ENCODE measurements at regions not wholly inside any gene's neighbourhood (a gene's known extent, or its start where the extent isn't known, plus 50 kb on each side); places are given as distances from the start of the nearest gene placed in this dataset.

- H3K79me2 ChIP-seq (ENCODE audit: control insufficient read depth, insufficient read depth, low read length, poor library complexity), result no peaks in the 10 kb centered on the region
- no peak overlapping the region for H4K8ac ChIP-seq (ENCODE audit: low read depth, low read length)
- H3K27me3 ChIP-seq (ENCODE audit: insufficient read depth, low read length), result no peaks in the 10 kb centered on the region
- DNase-seq, result no peak
- H4K12ac ChIP-seq (ENCODE audit: low read depth, low read length), result no peak overlapping the region
- H3K9me3 ChIP-seq (ENCODE audit: insufficient read depth, low read depth, low read length), result no peaks in the 10 kb centered on the region
- H3K9ac ChIP-seq (ENCODE audit: low read length), result no peak overlapping the region
- no peak overlapping the region for H3K4ac ChIP-seq (ENCODE audit: low read depth, low read length)
- H3K79me1 ChIP-seq (ENCODE audit: low read length), result no peaks in the 10 kb centered on the region
- WGBS (ENCODE audit: extremely low coverage, insufficient coverage, insufficient read length), result no CpG with 5 or more reads among the region's 1 CpG
- no peak overlapping the region for H2BK5ac ChIP-seq (ENCODE audit: low read depth, low read length, poor library complexity)
- no peaks in the 10 kb centered on the region for H3K36me3 ChIP-seq (ENCODE audit: control insufficient read depth in 1 of 2, insufficient read depth in 2 of 2, low read length in 2 of 2)
- H3K4me1 ChIP-seq (ENCODE audit: control insufficient read depth in 1 of 2, insufficient read depth in 2 of 2, low read length in 2 of 2), result no peaks in the 10 kb centered on the region
- no peak overlapping the region for H3K23ac ChIP-seq (ENCODE audit: low read length)
- H3K4me2 ChIP-seq (ENCODE audit: low read length), result no peak overlapping the region
- H3K14ac ChIP-seq (ENCODE audit: low read length), result no peak overlapping the region
- no peak overlapping the region for H2BK12ac ChIP-seq (ENCODE audit: low read length)
- no peak overlapping the region for H2AK5ac ChIP-seq (ENCODE audit: low read length)
- H3K27ac ChIP-seq (ENCODE audit: low read depth, low read length), result no peak overlapping the region
- H3K18ac ChIP-seq (ENCODE audit: low read length), result no peak overlapping the region
- H2AFZ ChIP-seq (ENCODE audit: insufficient read depth, low read length, poor library complexity), result no peak overlapping the region
- H3K4me3 ChIP-seq (ENCODE audit: low read depth, low read length), result no peak overlapping the region
- H4K91ac ChIP-seq (ENCODE audit: low read depth, low read length), result no peak overlapping the region
- no peak overlapping the region for H2BK120ac ChIP-seq (ENCODE audit: insufficient read depth, low read length, poor library complexity)
Observed at GRCh38 chr10:10149899-10150298, 867.8 kb upstream of the CELF2 start.

GRCh38 chr10:10156917-10157600, 860.6 kb upstream of the CELF2 start:
- H3K79me2 ChIP-seq (ENCODE audit: control insufficient read depth, insufficient read depth, low read length, poor library complexity), result no peaks in the 10 kb centered on the region
- H3K18ac ChIP-seq (ENCODE audit: low read length), result no peak overlapping the region
- H3K27me3 ChIP-seq (ENCODE audit: insufficient read depth, low read length), result no peaks in the 10 kb centered on the region
- no peaks in the 10 kb centered on the region for H3K79me1 ChIP-seq (ENCODE audit: low read length)
- no peak overlapping the region for H3K14ac ChIP-seq (ENCODE audit: low read length)
- no CpG with 5 or more reads among the region's 7 CpGs for WGBS (ENCODE audit: extremely low coverage, insufficient coverage, insufficient read length)
- H3K4ac ChIP-seq (ENCODE audit: low read depth, low read length), result no peak overlapping the region
- H3K36me3 ChIP-seq (ENCODE audit: control insufficient read depth in 1 of 2, insufficient read depth in 2 of 2, low read length in 2 of 2), result no peaks in the 10 kb centered on the region
- H2BK5ac ChIP-seq (ENCODE audit: low read depth, low read length, poor library complexity), result no peak overlapping the region
- H3K27ac ChIP-seq (ENCODE audit: low read depth, low read length), result no peak overlapping the region
- no peak for DNase-seq
- H2AFZ ChIP-seq (ENCODE audit: insufficient read depth, low read length, poor library complexity), result no peak overlapping the region
- no peak overlapping the region for H4K8ac ChIP-seq (ENCODE audit: low read depth, low read length)
- H2BK12ac ChIP-seq (ENCODE audit: low read length), result no peak overlapping the region
- H3K9me3 ChIP-seq (ENCODE audit: insufficient read depth, low read depth, low read length), result peaks cover 7% of the 10 kb centered on the region
- no peak overlapping the region for H4K91ac ChIP-seq (ENCODE audit: low read depth, low read length)
- H3K4me1 ChIP-seq (ENCODE audit: control insufficient read depth in 1 of 2, insufficient read depth in 2 of 2, low read length in 2 of 2), result no peaks in the 10 kb centered on the region
- no peak overlapping the region for H4K12ac ChIP-seq (ENCODE audit: low read depth, low read length)
- H3K9ac ChIP-seq (ENCODE audit: low read length), result no peak overlapping the region
- no peak overlapping the region for H3K23ac ChIP-seq (ENCODE audit: low read length)
- no peak overlapping the region for H3K4me3 ChIP-seq (ENCODE audit: low read depth, low read length)
- no peak overlapping the region for H2AK5ac ChIP-seq (ENCODE audit: low read length)
- no peak overlapping the region for H3K4me2 ChIP-seq (ENCODE audit: low read length)
- no peak overlapping the region for H2BK120ac ChIP-seq (ENCODE audit: insufficient read depth, low read length, poor library complexity)

- Histone ChIP-seq H3K79me1 (ENCODE audit: low read length) (no peaks in the 10 kb centered on the region), H3K4ac (ENCODE audit: low read depth, low read length) (no peak overlapping the region), H3K18ac (ENCODE audit: low read length) (no peak overlapping the region), H3K4me2 (ENCODE audit: low read length) (no peak overlapping the region), H2BK5ac (ENCODE audit: low read depth, low read length, poor library complexity) (no peak overlapping the region), H3K9ac (ENCODE audit: low read length) (no peak overlapping the region), H2BK120ac (ENCODE audit: insufficient read depth, low read length, poor library complexity) (no peak overlapping the region), H2AFZ (ENCODE audit: insufficient read depth, low read length, poor library complexity) (no peak overlapping the region), H3K79me2 (ENCODE audit: control insufficient read depth, insufficient read depth, low read length, poor library complexity) (no peaks in the 10 kb centered on the region), H4K91ac (ENCODE audit: low read depth, low read length) (no peak overlapping the region), H2BK12ac (ENCODE audit: low read length) (no peak overlapping the region), H3K36me3 (ENCODE audit: control insufficient read depth in 1 of 2, insufficient read depth in 2 of 2, low read length in 2 of 2) (no peaks in the 10 kb centered on the region), H3K27me3 (ENCODE audit: insufficient read depth, low read length) (no peaks in the 10 kb centered on the region), H2AK5ac (ENCODE audit: low read length) (no peak overlapping the region), H4K12ac (ENCODE audit: low read depth, low read length) (no peak overlapping the region), H3K4me1 (ENCODE audit: control insufficient read depth in 1 of 2, insufficient read depth in 2 of 2, low read length in 2 of 2) (no peaks in the 10 kb centered on the region), H3K27ac (ENCODE audit: low read depth, low read length) (no peak overlapping the region), H3K14ac (ENCODE audit: low read length) (no peak overlapping the region), H3K4me3 (ENCODE audit: low read depth, low read length) (no peak overlapping the region), H4K8ac (ENCODE audit: low read depth, low read length) (no peak overlapping the region), H3K9me3 (ENCODE audit: insufficient read depth, low read depth, low read length) (peaks cover 7% of the 10 kb centered on the region), H3K23ac (ENCODE audit: low read length) (no peak overlapping the region)
- no CpG with 5 or more reads among the region's 27 CpGs for WGBS (ENCODE audit: extremely low coverage, insufficient coverage, insufficient read length)
- no peak for DNase-seq
Observed at GRCh38 chr10:10160821-10161312, 856.8 kb upstream of the CELF2 start.

GRCh38 chr10:10164848-10165247, 852.8 kb upstream of the CELF2 start:
- Histone ChIP-seq H3K4me3 (ENCODE audit: low read depth, low read length) (no peak overlapping the region), H2AK5ac (ENCODE audit: low read length) (no peak overlapping the region), H3K79me1 (ENCODE audit: low read length) (no peaks in the 10 kb centered on the region), H3K4me2 (ENCODE audit: low read length) (no peak overlapping the region), H3K9me3 (ENCODE audit: insufficient read depth, low read depth, low read length) (peaks cover 7% of the 10 kb centered on the region), H3K27me3 (ENCODE audit: insufficient read depth, low read length) (no peaks in the 10 kb centered on the region), H3K27ac (ENCODE audit: low read depth, low read length) (no peak overlapping the region), H2BK12ac (ENCODE audit: low read length) (no peak overlapping the region), H3K14ac (ENCODE audit: low read length) (no peak overlapping the region), H3K18ac (ENCODE audit: low read length) (no peak overlapping the region), H2AFZ (ENCODE audit: insufficient read depth, low read length, poor library complexity) (no peak overlapping the region), H3K9ac (ENCODE audit: low read length) (no peak overlapping the region), H3K4ac (ENCODE audit: low read depth, low read length) (no peak overlapping the region), H3K79me2 (ENCODE audit: control insufficient read depth, insufficient read depth, low read length, poor library complexity) (no peaks in the 10 kb centered on the region), H3K23ac (ENCODE audit: low read length) (no peak overlapping the region), H2BK120ac (ENCODE audit: insufficient read depth, low read length, poor library complexity) (no peak overlapping the region), H4K8ac (ENCODE audit: low read depth, low read length) (no peak overlapping the region), H3K4me1 (ENCODE audit: control insufficient read depth in 1 of 2, insufficient read depth in 2 of 2, low read length in 2 of 2) (no peaks in the 10 kb centered on the region), H3K36me3 (ENCODE audit: control insufficient read depth in 1 of 2, insufficient read depth in 2 of 2, low read length in 2 of 2) (no peaks in the 10 kb centered on the region), H2BK5ac (ENCODE audit: low read depth, low read length, poor library complexity) (no peak overlapping the region), H4K91ac (ENCODE audit: low read depth, low read length) (no peak overlapping the region), H4K12ac (ENCODE audit: low read depth, low read length) (no peak overlapping the region)
- DNase-seq, result no peak
- WGBS (ENCODE audit: extremely low coverage, insufficient coverage, insufficient read length), result no CpG with 5 or more reads among the region's 3 CpGs
